H1 (cell line): ENCODE measurements at regions not wholly inside any gene's neighbourhood (a gene's known extent, or its start where the extent isn't known, plus 50 kb on each side); places are given as distances from the start of the nearest gene placed in this dataset.
"Not testable (repeated sequence)": the region's sequence is repeated elsewhere in the genome, so short reads cannot be mapped to it uniquely, and the experiment has no call there.

Experiments
- CTCF ChIA-PET: fragments of 300-600 bp; sonication (Branson Sonifier 250); formaldehyde crosslinking; loops from one replicate; lab custom pipeline; 2021; ENCODE audit not compliant: partially characterized antibody; lab: Charles Lee
- POLR2A ChIA-PET: fragments of 300-600 bp; sonication (Branson Sonifier 250); formaldehyde crosslinking; loops from one replicate; lab custom pipeline; 2021; ENCODE audit warnings: inconsistent platforms; ENCODE audit not compliant: partially characterized antibody; lab: Charles Lee
- DNase-seq, 2 experiments: peaks; one replicate each; pipeline versions ENCODE4 v3.0.0 to v3.0.0-alpha.2; 2010 to 2022; ENCODE audit warnings: low spot score in 2 of 2, low read depth in 1 of 2, mixed read lengths in 1 of 2
- FAIRE-seq: peaks from 2 replicates; lab custom pipeline; 2011; peaks lifted over from hg19 to GRCh38; lab: Jason Lieb, UNC
- H2AFZ ChIP-seq: 2 replicates; pipeline ENCODE4 v1.8.1; 2012; ENCODE audit warnings: low read length, inconsistent platforms
- H2AK5ac ChIP-seq: 2 replicates; pipeline ENCODE4 v1.6.1; 2013; ENCODE audit warnings: low read depth, low read length
- H2BK120ac ChIP-seq: replicated peaks from 2 replicates; pipeline ENCODE3; 2013; ENCODE audit warnings: low read depth, low read length, inconsistent platforms
- H2BK12ac ChIP-seq: 2 replicates; pipeline ENCODE4 v1.6.1; 2013; ENCODE audit warnings: low read depth, low read length
- H2BK15ac ChIP-seq: 2 replicates; pipeline ENCODE4 v1.6.1; 2013; ENCODE audit warnings: low read length
- H2BK20ac ChIP-seq: 2 replicates; pipeline ENCODE4 v1.6.1; 2013; ENCODE audit warnings: low read length
- H2BK5ac ChIP-seq: 2 replicates; pipeline ENCODE4 v1.6.1; 2013; ENCODE audit warnings: low read depth, low read length
- H3K14ac ChIP-seq: 2 replicates; pipeline ENCODE4 v1.6.1; 2013; ENCODE audit warnings: inconsistent platforms; ENCODE audit not compliant: insufficient read length
- H3K18ac ChIP-seq: 2 replicates; pipeline ENCODE4 v1.6.1; 2013; ENCODE audit warnings: low read length; ENCODE audit errors: extremely low read depth
- H3K23ac ChIP-seq: 2 replicates; pipeline ENCODE4 v1.6.1; 2013; ENCODE audit warnings: inconsistent platforms; ENCODE audit not compliant: insufficient read length
- H3K23me2 ChIP-seq: 2 replicates; pipeline ENCODE4 v1.6.1; 2013; ENCODE audit warnings: low read depth, low read length
- H3K27ac ChIP-seq: 2 replicates; pipeline ENCODE4 v1.6.1; 2011; ENCODE audit warnings: low read depth, low read length, inconsistent platforms
- H3K27me3 ChIP-seq, 4 experiments: replicated peaks in 1 of 4; 1 replicate in 1 of 4; 2 replicates in 3 of 4; pipeline versions ENCODE4 v1.6.1 to v1.8.1; 2011 to 2013; ENCODE audit warnings: low read length in 3 of 4, mild to moderate bottlenecking in 3 of 4, inconsistent platforms in 2 of 4, mixed read lengths in 2 of 4, moderate library complexity in 1 of 4; ENCODE audit not compliant: control insufficient read depth in 3 of 4, insufficient read depth in 3 of 4; ENCODE audit errors: extremely low read depth in 1 of 4
- H3K36me3 ChIP-seq, 4 experiments: 2 replicates each; pipeline versions ENCODE4 v1.6.1 to v1.8.1; 2011 to 2013; ENCODE audit warnings: mild to moderate bottlenecking in 4 of 4, low read length in 3 of 4, moderate library complexity in 2 of 4, control low read depth in 1 of 4, inconsistent platforms in 1 of 4; ENCODE audit not compliant: insufficient read depth in 4 of 4, control insufficient read depth in 2 of 4
- H3K4ac ChIP-seq: replicated peaks from 2 replicates; pipeline ENCODE3; 2013; ENCODE audit warnings: low read length, low read depth, mixed read lengths, inconsistent platforms; ENCODE audit not compliant: insufficient read length
- H3K4me1 ChIP-seq, 4 experiments: replicated peaks in 1 of 4; 1 replicate in 1 of 4; 2 replicates in 3 of 4; pipeline versions ENCODE4 v1.6.1 to v1.8.1; 2011 to 2013; ENCODE audit warnings: low read length in 3 of 4, inconsistent platforms in 2 of 4, mixed read lengths in 1 of 4; ENCODE audit not compliant: insufficient read depth in 4 of 4, control insufficient read depth in 3 of 4
- H3K4me2 ChIP-seq, 2 experiments: 2 replicates each; pipeline versions ENCODE4 v1.6.1 to v1.8.1; 2011 to 2013; ENCODE audit warnings: low read depth in 2 of 2, low read length in 2 of 2, control low read depth in 1 of 2, inconsistent platforms in 1 of 2, mild to moderate bottlenecking in 1 of 2; ENCODE audit not compliant: insufficient read depth in 1 of 2
- H3K4me3 ChIP-seq, 4 experiments: fragments of 200-600, 300-600 bp in 1 of 4; sonication (generic), shearing (Covaris generic), sonication (Bioruptor Twin) in 1 of 4; 2 replicates each; pipeline versions ENCODE4 v1.5.1 to v1.8.1; 2011 to 2016; ENCODE audit warnings: low read length in 4 of 4, low read depth in 3 of 4, control low read depth in 2 of 4, inconsistent platforms in 2 of 4, mild to moderate bottlenecking in 2 of 4, mixed read lengths in 1 of 4, moderate library complexity in 1 of 4; ENCODE audit not compliant: insufficient read depth in 2 of 4; ENCODE audit errors: extremely low read depth in 1 of 4
- H3K56ac ChIP-seq: replicated peaks from 2 replicates; pipeline ENCODE3; 2013; ENCODE audit warnings: low read depth, mild to moderate bottlenecking, mixed read lengths, low read length, inconsistent platforms; ENCODE audit not compliant: insufficient read length
- H3K79me1 ChIP-seq: 2 replicates; pipeline ENCODE4 v1.6.1; 2013; ENCODE audit warnings: low read depth, low read length, control low read depth
- H3K79me2 ChIP-seq, 2 experiments: 2 replicates each; pipeline versions ENCODE4 v1.6.1 to v1.8.1; 2012 to 2013; ENCODE audit warnings: low read length in 2 of 2, mild to moderate bottlenecking in 2 of 2, inconsistent platforms in 1 of 2; ENCODE audit not compliant: insufficient read depth in 2 of 2, control insufficient read depth in 1 of 2
- H3K9ac ChIP-seq, 4 experiments: replicated peaks in 1 of 4; 1 replicate in 1 of 4; 2 replicates in 3 of 4; pipeline versions ENCODE4 v1.6.1 to v1.8.1; 2011 to 2013; ENCODE audit warnings: low read depth in 3 of 4, low read length in 3 of 4, control low read depth in 2 of 4, mild to moderate bottlenecking in 2 of 4, moderate library complexity in 2 of 4, inconsistent platforms in 1 of 4; ENCODE audit errors: extremely low read depth in 1 of 4
- H3K9me3 ChIP-seq, 2 experiments: 2 replicates each; pipeline versions ENCODE4 v1.6.1 to v1.8.1; 2012 to 2013; ENCODE audit warnings: mild to moderate bottlenecking in 2 of 2, moderate library complexity in 2 of 2, control low read depth in 1 of 2, inconsistent platforms in 1 of 2, low read depth in 1 of 2, low read length in 1 of 2, mixed read lengths in 1 of 2; ENCODE audit not compliant: insufficient read depth in 2 of 2
- H4K20me1 ChIP-seq, 2 experiments: replicated peaks in 1 of 2; 2 replicates each; pipeline versions ENCODE3 to v1.8.1; 2011 to 2013; ENCODE audit warnings: inconsistent platforms in 2 of 2, low read length in 2 of 2, mild to moderate bottlenecking in 1 of 2; ENCODE audit not compliant: insufficient read depth in 2 of 2, control insufficient read depth in 1 of 2
- H4K5ac ChIP-seq: 2 replicates; pipeline ENCODE4 v1.6.1; 2013; ENCODE audit warnings: low read length, low read depth, mixed read lengths, inconsistent platforms; ENCODE audit not compliant: insufficient read length
- H4K8ac ChIP-seq: 2 replicates; pipeline ENCODE4 v1.8.0; 2013; ENCODE audit warnings: mild to moderate bottlenecking, moderate library complexity, low read length, inconsistent platforms; ENCODE audit not compliant: insufficient read depth; ENCODE audit errors: extremely low read depth
- H4K91ac ChIP-seq: replicated peaks from 2 replicates; pipeline ENCODE3; 2013; ENCODE audit warnings: low read length, mixed read lengths, inconsistent platforms; ENCODE audit not compliant: insufficient read length
- WGBS, 2 experiments: shearing (Covaris generic) in 1 of 2; methylation state at CpG; one replicate each; pipeline versions ENCODE4 v1.1.6 to v1.1.7; 2013 to 2015; ENCODE audit warnings: low lambda C conversion rate in 2 of 2, mixed read lengths in 2 of 2, inconsistent platforms in 1 of 2, low coverage in 1 of 2, missing lambda C conversion rate in 1 of 2; ENCODE audit not compliant: insufficient replicate concordance in 2 of 2, insufficient coverage in 1 of 2, insufficient read length in 1 of 2; ENCODE audit errors: extremely low coverage in 1 of 2, missing lambda C conversion rate in 1 of 2; 5-methylcytosine and 5-hydroxymethylcytosine counted together

- WGBS, 2 experiments: 100% methylated on average over 2 of the region's 3 CpGs; no CpG with 5 or more reads in 1 of the 2 experiments
Observed at GRCh38 chr9:24050239-24050638, 224.2 kb upstream of the ELAVL2 start.

More at GRCh38 chr9:24050239-24050638, 224.2 kb upstream of the ELAVL2 start:
- H3K36me3 ChIP-seq, H2BK120ac ChIP-seq, H2BK5ac ChIP-seq, H4K8ac ChIP-seq, H3K18ac ChIP-seq, H3K9ac ChIP-seq, H3K14ac ChIP-seq, H4K91ac ChIP-seq, DNase-seq, H3K23ac ChIP-seq, H3K23me2 ChIP-seq, H4K20me1 ChIP-seq, H4K5ac ChIP-seq, CTCF ChIA-PET, H3K79me1 ChIP-seq, H3K4me3 ChIP-seq, H3K9me3 ChIP-seq, H3K56ac ChIP-seq, H2BK15ac ChIP-seq, H2BK12ac ChIP-seq, H3K79me2 ChIP-seq, H3K4ac ChIP-seq, H2AFZ ChIP-seq, H3K4me2 ChIP-seq, H3K4me1 ChIP-seq, FAIRE-seq, H2AK5ac ChIP-seq, H3K27ac ChIP-seq, H3K27me3 ChIP-seq, POLR2A ChIA-PET, H2BK20ac ChIP-seq: not testable (repeated sequence)
